ENCODE measurements at regions not wholly inside any gene's neighbourhood (a gene's known extent, or its start where the extent isn't known, plus 50 kb on each side); places are given as distances from the start of the nearest gene placed in this dataset.
"Not testable (repeated sequence)": the region's sequence is repeated elsewhere in the genome, so short reads cannot be mapped to it uniquely, and the experiment has no call there.

DNA sequence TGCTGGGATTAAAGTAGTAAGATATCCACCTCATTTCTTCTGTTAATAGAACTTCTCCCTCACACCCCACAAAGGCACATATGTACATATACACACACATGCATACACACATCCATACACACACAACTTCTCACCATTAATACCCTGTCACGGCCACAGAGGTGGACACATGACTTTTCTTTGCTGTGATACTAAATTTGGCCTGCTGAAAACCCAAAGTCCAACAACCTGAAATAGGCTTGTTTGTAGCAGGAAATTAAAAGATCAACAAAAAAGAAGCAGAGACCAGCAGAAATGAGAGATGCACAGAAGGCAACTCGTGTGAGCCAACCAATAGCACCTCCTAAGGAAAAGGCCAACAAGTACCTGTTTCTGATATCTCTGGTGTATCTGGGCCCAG lies 128.7 kb upstream of the PCGF5 start:
- DNase-seq = no peak

- DNase-seq = no peak
Observed at GRCh38 chr10:91096274-91096673, 124.2 kb upstream of the PCGF5 start.

- no peak for DNase-seq
Observed at GRCh38 chr10:91097313-91097712, 123.2 kb upstream of the PCGF5 start.

DNA sequence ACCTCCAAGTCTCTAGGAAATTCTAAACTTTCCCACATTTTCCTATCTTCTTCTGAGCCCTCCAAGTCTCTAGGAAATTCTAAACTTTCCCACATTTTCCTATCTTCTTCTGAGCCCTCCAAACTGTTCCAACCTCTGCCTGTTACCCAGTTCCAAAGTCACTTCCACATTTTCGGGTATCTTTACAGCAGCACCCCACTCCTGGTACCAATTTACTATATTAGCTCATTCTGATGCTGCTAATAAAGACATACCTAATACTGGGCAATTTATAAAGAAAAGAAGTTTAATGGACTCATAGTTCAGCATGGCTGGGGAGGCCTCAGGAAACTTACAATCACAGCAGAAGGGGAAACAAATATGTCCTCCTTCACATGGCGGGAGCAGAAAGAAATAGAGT lies 122.4 kb upstream of the PCGF5 start:
- not testable (repeated sequence) for DNase-seq

- no peak for DNase-seq
Observed at GRCh38 chr10:91103384-91104192, 116.9 kb upstream of the PCGF5 start.

DNA sequence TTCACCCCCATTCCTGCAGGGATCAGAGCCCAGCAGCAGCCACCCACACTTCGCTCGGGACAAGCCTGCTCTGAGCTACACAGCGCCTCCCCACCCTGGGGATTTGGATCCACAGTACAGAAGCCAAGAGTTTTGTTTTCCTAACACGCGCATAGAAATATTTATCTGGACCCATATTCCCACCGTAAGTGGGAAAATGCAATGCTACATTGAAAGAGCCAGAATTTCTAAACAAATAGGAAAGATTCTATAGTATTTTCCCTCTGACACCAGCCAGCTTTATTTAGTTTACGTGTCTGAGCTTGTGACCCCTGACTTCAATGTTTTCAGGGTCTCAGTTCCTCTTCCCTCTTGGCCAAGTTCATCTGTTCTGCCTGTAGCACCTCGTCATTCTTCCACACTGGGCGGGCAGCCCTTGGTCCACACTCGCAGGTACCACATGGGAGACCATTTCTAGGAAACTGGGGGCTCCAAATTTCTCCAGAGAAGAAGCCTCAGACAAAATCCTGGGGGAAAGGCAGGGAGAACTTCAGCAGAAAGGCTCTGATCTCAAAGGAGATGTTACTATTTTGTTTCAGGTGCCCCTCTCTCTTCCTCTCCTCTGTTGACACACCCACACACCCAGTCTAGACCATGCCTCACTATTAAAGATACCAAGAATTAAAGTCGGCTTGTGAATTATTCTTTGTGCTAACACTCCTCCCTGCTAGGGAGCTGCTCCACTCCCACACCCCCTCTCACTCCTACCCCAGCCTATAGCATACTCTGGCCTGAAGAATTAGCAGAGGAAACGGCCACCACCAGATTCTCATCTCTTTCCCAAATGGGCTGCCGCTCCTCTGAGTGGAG lies 116.0 kb upstream of the PCGF5 start:
- DNase-seq = no peak

DNA sequence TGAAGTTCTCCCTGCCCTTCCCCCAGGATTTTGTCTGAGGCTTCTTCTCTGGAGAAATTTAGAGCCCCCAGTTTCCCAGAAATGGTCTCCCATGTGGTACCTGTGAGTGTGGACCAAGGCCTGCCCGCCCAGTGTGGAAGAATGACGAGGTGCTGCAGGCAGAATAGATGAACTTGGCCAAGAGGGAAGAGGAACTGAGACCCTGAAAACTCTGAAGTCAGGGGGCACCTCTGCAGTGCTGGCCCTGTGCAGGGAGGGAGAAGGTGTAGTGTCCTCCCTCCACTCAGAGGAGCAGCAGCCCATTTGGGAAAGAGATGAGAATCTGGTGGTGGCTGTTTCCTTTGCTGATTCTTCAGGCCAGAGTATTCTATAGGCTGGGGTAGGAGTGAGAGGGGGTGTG lies 115.2 kb upstream of the PCGF5 start:
- DNase-seq = no peak

DNA sequence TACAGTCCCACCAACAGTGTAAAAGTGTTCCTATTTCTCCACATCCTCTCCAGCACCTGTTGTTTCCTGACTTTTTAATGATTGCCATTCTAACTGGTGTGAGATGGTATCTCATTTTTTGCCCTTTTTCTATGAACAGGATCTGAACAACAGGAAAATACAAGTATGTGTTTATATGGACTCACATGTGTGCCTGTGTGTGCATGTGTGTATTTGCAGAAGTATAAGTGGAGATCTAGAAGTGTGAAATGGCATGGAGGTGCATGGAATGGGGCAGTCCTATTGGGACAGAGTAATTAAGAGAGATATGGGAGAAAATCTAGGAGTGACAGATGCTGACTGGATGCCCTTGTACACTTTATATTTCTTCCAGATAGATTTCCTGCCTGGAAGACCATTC lies 111.6 kb upstream of the PCGF5 start:
- DNase-seq = no peak

DNA sequence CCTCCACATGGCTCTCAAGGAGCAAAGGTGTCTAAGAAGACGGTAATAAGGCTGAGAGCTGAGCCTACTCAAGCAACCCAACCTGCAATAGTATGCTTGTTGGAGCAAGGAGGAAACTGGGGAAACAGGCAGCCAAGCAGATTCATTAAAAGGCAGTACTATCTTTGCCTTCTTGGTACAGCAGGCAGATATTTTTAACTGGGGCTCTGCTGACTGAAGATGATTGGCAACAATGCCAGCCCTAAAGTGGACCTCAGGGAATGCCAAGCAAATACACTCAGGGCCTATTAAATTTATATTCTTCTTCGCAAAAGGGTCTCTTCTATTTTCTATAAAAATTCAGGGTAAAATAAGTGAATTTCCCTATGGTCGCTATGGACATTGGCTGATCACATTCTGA lies 109.4 kb upstream of the PCGF5 start:
- DNase-seq = no peak

DNA sequence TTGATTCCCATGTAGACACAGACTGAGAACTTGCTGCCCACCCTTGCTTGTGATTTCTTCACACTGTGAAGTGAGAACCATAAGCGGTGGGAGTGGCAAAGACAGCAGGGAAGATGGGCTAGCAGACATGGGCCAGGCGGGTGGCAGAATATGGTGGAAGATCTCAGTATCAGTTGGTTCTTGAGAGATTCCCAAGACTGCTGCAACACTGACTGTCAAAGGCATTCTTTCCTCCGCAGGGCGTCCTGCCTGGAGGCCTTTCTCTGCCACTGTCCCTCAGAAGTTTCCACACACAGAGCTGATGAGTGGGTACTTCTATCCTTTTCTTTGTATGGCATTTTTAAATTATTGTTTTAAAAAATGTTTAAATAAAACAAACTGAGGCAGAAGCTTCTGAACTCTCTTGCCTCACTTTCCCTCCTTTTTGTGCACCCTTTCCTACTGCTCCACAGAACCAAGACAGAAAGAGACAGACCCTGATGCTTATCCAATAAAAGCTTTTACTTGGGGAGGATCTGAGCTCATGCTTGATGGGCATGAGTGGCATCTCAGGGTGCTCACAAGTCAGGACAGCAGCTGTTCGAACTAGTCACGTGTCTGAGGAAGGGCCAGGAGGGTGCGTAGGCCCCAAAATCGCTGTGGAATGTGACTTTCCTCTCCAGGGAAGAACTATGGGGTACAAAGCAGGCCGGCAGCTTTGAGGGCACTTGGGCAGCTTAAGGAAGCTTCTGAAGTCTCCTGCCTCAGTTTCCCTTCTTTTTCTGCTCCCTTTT lies 104.7 kb upstream of the PCGF5 start:
- no peak for DNase-seq

DNA sequence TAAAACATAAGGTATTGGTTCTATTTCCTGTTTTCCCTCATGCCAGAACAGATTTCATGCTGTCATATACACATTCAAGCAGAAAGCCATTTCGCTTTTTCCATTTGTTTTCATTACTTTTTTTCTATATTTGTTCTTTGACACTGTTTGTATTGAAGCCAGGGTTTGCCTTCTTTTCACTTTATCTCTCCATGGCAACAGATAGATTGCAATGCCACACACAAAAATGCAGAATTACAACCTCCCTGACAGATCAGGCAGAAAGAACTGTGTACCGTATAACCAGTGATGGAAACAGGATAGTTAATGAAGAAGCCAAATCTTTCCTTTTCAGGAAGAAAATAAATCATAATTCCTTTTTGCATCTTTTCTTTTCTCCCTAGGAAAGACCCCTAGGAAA lies 103.0 kb upstream of the PCGF5 start:
- no peak for DNase-seq

DNA sequence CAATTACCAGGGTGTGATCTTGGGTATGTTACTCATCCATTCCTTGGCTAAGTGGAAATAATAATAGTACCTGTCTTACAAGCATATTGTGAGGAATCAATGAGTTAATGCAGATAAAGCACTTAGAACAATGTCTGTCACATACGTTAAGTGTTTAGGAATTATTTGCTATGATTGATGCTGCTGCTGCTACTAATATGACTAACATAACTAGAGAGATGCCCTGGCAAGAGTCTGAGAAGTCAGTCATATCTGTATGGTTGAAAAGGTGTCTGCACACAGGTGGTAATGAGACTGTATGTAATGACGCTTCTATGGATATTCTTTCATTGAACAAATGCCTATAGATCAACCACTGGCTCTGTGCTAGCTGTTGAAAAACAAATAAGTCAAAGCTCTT lies 100.1 kb upstream of the PCGF5 start:
- DNase-seq = no peak

DNA sequence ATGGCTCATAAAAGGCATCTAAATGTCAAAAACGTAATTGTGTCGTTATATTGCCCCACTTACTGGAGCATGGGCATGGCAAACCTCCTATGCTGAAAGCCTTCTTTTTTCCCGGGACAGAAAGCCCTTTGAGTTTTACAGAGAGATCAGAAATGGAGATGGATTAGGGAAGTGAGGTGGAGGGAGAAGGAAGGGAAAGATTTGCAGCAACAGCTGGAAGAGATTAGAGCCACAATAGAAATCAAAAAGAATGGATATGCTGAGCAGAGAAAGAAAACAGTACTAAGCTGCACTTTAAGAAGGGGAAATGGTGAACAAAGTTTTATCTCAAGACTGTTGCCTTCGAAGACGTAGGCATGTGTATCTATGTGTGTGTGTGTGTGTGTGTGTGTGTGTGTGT lies 97.2 kb upstream of the PCGF5 start:
- no peak for DNase-seq

DNA sequence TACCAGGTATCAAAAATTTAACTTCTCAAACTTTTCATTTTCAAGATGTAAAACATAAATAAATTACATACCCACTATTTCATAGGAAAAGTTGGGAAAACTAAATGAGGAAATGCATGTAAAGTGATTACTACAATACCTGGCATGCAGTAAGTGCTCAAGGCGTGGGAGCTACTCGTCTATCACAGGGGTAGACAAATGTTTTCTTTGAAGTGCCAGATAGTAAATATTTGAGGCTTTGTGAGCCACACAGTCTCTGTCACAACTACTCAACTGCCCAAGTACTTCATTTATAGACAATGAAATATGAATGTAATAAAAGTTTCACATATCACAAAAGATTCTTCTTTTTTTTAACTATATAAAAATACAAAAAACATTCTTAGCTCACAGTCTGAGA lies 96.4 kb upstream of the PCGF5 start:
- no peak for DNase-seq

- DNase-seq = no peak
Observed at GRCh38 chr10:91126471-91126870, 94.0 kb upstream of the PCGF5 start.

- no peak for DNase-seq
Observed at GRCh38 chr10:91127341-91128082, 93.0 kb upstream of the PCGF5 start.

DNA sequence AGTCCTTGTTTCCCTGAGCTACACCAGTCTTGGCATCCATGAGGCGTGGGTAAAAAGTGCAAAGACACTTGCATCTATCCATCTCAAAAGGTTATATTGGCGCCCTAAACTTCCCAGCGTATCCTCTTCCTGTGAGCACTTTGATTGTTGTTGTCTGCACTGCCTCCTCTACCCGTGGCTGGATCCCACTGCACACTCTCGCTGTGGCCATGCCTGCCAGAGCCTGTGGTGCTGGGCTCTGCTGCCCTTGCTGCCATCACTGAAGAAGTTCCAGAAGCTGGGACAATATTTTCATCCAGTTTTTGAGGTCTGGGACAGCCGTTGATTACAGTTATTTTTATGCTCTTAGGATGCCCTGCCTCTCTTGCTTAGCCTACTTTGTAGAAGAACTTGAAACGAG lies 85.3 kb upstream of the PCGF5 start:
- no peak for DNase-seq

- DNase-seq = no peak
Observed at GRCh38 chr10:91137011-91137643, 83.3 kb upstream of the PCGF5 start.

GRCh38 chr10:91137822-91138221 lies 82.6 kb upstream of the PCGF5 start:
- no peak for DNase-seq

GRCh38 chr10:91140995-91141549 lies 79.4 kb upstream of the PCGF5 start:
- DNase-seq = no peak

DNA sequence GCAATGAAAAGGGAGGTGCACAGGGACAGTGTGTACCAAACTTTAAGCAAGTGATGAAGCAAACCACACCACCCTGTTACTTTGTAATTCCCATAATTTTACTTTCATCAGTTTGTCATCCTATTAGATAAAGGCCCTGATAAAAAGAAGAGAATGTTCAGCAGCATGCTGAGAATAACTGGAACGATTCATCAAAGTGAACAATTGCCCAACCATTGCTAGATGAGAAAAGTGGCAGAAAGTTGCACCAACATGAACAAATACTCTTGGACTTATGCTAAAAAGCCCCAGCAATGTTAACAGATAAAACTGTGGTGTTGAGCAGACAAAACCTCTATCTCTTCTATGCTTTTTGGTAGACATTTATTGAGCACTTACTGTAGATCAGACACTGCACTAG lies 75.5 kb upstream of the PCGF5 start:
- no peak for DNase-seq

GRCh38 chr10:91146146-91146545 lies 74.3 kb upstream of the PCGF5 start:
- DNase-seq = no peak

All from COR-L47 (cell line).